Suprapubic skin (tissue), 4 donors: ENCODE measurements at regions not wholly inside any gene's neighbourhood (a gene's known extent, or its start where the extent isn't known, plus 50 kb on each side); places are given as distances from the start of the nearest gene placed in this dataset.

Source experiments
- DNase-seq, 2 donors: peaks; one replicate each; pipeline ENCODE4 v3.0.0-alpha.2; 2019; ENCODE audit warnings: low spot score in 2 of 2
- H3K27ac ChIP-seq: fragments of 200-600 bp; sonication (generic); one replicate; pipeline ENCODE4 v1.5.1; 2019
- H3K27me3 ChIP-seq: fragments of 200-600 bp; sonication (generic); one replicate; pipeline ENCODE4 v1.5.1; 2019
- H3K36me3 ChIP-seq: fragments of 200-600 bp; sonication (generic); one replicate; pipeline ENCODE4 v1.5.1; 2019
- H3K4me1 ChIP-seq: fragments of 200-600 bp; sonication (generic); one replicate; pipeline ENCODE4 v1.5.1; 2019
- H3K4me3 ChIP-seq: fragments of 200-600 bp; sonication (generic); one replicate; pipeline ENCODE4 v1.5.1; 2019; ENCODE audit warnings: mild to moderate bottlenecking
- H3K9me3 ChIP-seq: fragments of 200-600 bp; sonication (generic); one replicate; pipeline ENCODE4 v1.5.1; 2019
- CTCF ChIP-seq, 2 donors: fragments of 200-600 bp in 1 of 2; fragments of 450-650 bp in 1 of 2; sonication (generic) in 1 of 2; IDR thresholded peaks; one replicate each; pipeline ENCODE4 v1.5.1; 2016 to 2019; ENCODE audit warnings: antibody characterized with exemption in 2 of 2, mild to moderate bottlenecking in 1 of 2, moderate library complexity in 1 of 2
- EP300 ChIP-seq: sonication (generic); formaldehyde crosslinking; IDR thresholded peaks from one replicate; pipeline ENCODE4 v1.6.1; 2017; ENCODE audit warnings: antibody characterized with exemption
- POLR2A ChIP-seq, 2 donors: fragments of 450-650 bp; IDR thresholded peaks; one replicate each; pipeline ENCODE4 v1.6.1; 2017; ENCODE audit warnings: antibody characterized with exemption in 2 of 2, mild to moderate bottlenecking in 2 of 2, moderate library complexity in 2 of 2
- POLR2AphosphoS5 ChIP-seq, 3 donors: sonication (generic); formaldehyde crosslinking; IDR thresholded peaks; one replicate each; pipeline ENCODE4 v1.6.1; 2017; ENCODE audit warnings: antibody characterized with exemption in 3 of 3
- WGBS: methylation state at CpG from one replicate; pipeline ENCODE4 v1.1.5; 2018; 5-methylcytosine and 5-hydroxymethylcytosine counted together

- Histone ChIP-seq H3K27ac (no peak overlapping the region), H3K4me1 (no peaks in the 10 kb centered on the region), H3K36me3 (no peaks in the 10 kb centered on the region), H3K27me3 (no peaks in the 10 kb centered on the region), H3K4me3 (no peak overlapping the region), H3K9me3 (no peaks in the 10 kb centered on the region)
- TF ChIP-seq CTCF (IDR thresholded peaks at IDR 0.05) = no peak
- TF ChIP-seq POLR2A (IDR thresholded peaks at IDR 0.05) = no peak
- TF ChIP-seq POLR2AphosphoS5 (IDR thresholded peaks at IDR 0.05) = no peak
- no peak for TF ChIP-seq EP300
- 92% methylated on average over 1 of the region's 1 CpG for WGBS
- no peak for DNase-seq
These were observed 1815.5 kb downstream of the SLITRK5 start for GRCh38 chr13:89486709-89487108.

DNA sequence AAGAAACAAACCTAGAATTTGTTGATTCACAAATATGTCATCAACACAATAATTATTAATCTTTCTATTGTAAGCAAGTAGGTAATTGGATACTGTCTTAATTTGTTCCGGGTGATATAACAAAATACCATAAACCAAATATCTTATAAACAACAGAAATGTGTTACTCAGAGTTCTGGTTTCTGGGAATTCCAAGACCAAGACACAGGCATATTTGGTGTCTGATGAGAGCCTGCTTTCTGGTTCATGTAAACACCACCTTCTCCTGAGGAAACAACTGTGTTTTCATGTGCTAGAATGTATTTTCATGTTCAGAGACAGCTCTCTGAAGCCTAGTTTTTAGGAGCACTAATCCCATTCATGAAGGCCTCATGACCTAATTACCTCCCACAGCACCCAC lies 1819.5 kb downstream of the SLITRK5 start:
- Histone ChIP-seq H3K4me1 (no peaks in the 10 kb centered on the region), H3K36me3 (no peaks in the 10 kb centered on the region), H3K27ac (no peak overlapping the region), H3K4me3 (no peak overlapping the region), H3K9me3 (no peaks in the 10 kb centered on the region), H3K27me3 (no peaks in the 10 kb centered on the region)
- TF ChIP-seq POLR2AphosphoS5 (IDR thresholded peaks at IDR 0.05) (no peak), EP300 (no peak), POLR2A (IDR thresholded peaks at IDR 0.05) (no peak), CTCF (IDR thresholded peaks at IDR 0.05) (no peak)
- WGBS = 96% methylated on average over 1 of the region's 1 CpG
- no peak for DNase-seq

- no peaks in the 10 kb centered on the region for H3K36me3 ChIP-seq
- TF ChIP-seq POLR2A (IDR thresholded peaks at IDR 0.05) = no peak
- no peak for TF ChIP-seq CTCF (IDR thresholded peaks at IDR 0.05)
- TF ChIP-seq EP300 = no peak
- TF ChIP-seq POLR2AphosphoS5 (IDR thresholded peaks at IDR 0.05) = no peak
- no peaks in the 10 kb centered on the region for H3K4me1 ChIP-seq
- no peaks in the 10 kb centered on the region for H3K9me3 ChIP-seq
- no peak for DNase-seq
- H3K4me3 ChIP-seq = no peak overlapping the region
- WGBS = 59% methylated on average over 2 of the region's 2 CpGs
- no peaks in the 10 kb centered on the region for H3K27me3 ChIP-seq
- no peak overlapping the region for H3K27ac ChIP-seq
These were observed 1825.3 kb downstream of the SLITRK5 start for GRCh38 chr13:89496478-89496877.

GRCh38 chr13:89497658-89498057 lies 1826.5 kb downstream of the SLITRK5 start:
- H3K27ac ChIP-seq = no peak overlapping the region
- H3K4me3 ChIP-seq = no peak overlapping the region
- WGBS = 66% methylated on average over 4 of the region's 4 CpGs
- no peak for DNase-seq
- H3K4me1 ChIP-seq = no peaks in the 10 kb centered on the region
- H3K36me3 ChIP-seq = no peaks in the 10 kb centered on the region
- TF ChIP-seq CTCF (IDR thresholded peaks at IDR 0.05) = no peak
- no peak for TF ChIP-seq POLR2AphosphoS5 (IDR thresholded peaks at IDR 0.05)
- no peak for TF ChIP-seq EP300
- no peak for TF ChIP-seq POLR2A (IDR thresholded peaks at IDR 0.05)
- H3K27me3 ChIP-seq = no peaks in the 10 kb centered on the region
- no peaks in the 10 kb centered on the region for H3K9me3 ChIP-seq

GRCh38 chr13:89502286-89502685 lies 1831.1 kb downstream of the SLITRK5 start:
- WGBS = 55% methylated on average over 2 of the region's 2 CpGs
- Histone ChIP-seq H3K27me3 (no peaks in the 10 kb centered on the region), H3K4me3 (no peak overlapping the region), H3K4me1 (no peaks in the 10 kb centered on the region), H3K27ac (no peak overlapping the region), H3K36me3 (no peaks in the 10 kb centered on the region), H3K9me3 (no peaks in the 10 kb centered on the region)
- no peak for TF ChIP-seq CTCF (IDR thresholded peaks at IDR 0.05)
- no peak for TF ChIP-seq POLR2AphosphoS5 (IDR thresholded peaks at IDR 0.05)
- TF ChIP-seq EP300 = no peak
- TF ChIP-seq POLR2A (IDR thresholded peaks at IDR 0.05) = no peak
- no peak for DNase-seq
